Gastrocnemius medialis (tissue), 4 donors: ENCODE measurements at regions not wholly inside any gene's neighbourhood (a gene's known extent, or its start where the extent isn't known, plus 50 kb on each side); places are given as distances from the start of the nearest gene placed in this dataset.

ENCODE experiments used
- POLR2A ChIP-seq, 2 donors: fragments of 450-650 bp; IDR thresholded peaks; one replicate each; pipeline ENCODE4 v1.6.1; 2017; ENCODE audit warnings: antibody characterized with exemption in 2 of 2, mild to moderate bottlenecking in 2 of 2, moderate library complexity in 2 of 2
- TF ChIP-seq, protein P1 (sequence below), 5 experiments: fragments of 450-650 bp in 3 of 5; fragments of 200-600 bp in 2 of 5; sonication (generic) in 2 of 5; IDR thresholded peaks in 4 of 5; conservative IDR thresholded peaks in 1 of 5; 1 replicate in 4 of 5; 2 replicates in 1 of 5; pipeline ENCODE4 v1.5.1; 2016 to 2019; ENCODE audit warnings: antibody characterized with exemption in 5 of 5, mild to moderate bottlenecking in 3 of 5, moderate library complexity in 3 of 5

DNA sequence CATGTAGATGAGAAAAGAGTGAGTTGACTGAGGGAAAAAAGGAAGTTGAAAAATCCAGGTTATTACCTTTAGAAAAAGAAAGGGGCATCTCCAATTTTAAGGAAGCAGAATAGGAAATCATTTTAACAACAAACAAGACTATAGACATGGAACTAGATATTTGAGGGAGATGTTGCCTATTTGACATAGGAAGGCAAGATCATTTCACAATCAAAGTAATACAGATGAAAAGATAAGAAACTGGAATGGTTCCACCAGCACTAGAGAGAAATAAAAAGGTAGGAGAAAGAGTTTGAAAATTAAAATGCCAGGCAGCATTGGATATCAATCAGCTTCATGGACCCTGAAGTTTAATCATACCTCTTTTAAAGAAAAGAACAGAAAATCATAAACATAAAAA is 881.0 kb upstream of the MGAT4C start:
- TF ChIP-seq, protein P1, sequence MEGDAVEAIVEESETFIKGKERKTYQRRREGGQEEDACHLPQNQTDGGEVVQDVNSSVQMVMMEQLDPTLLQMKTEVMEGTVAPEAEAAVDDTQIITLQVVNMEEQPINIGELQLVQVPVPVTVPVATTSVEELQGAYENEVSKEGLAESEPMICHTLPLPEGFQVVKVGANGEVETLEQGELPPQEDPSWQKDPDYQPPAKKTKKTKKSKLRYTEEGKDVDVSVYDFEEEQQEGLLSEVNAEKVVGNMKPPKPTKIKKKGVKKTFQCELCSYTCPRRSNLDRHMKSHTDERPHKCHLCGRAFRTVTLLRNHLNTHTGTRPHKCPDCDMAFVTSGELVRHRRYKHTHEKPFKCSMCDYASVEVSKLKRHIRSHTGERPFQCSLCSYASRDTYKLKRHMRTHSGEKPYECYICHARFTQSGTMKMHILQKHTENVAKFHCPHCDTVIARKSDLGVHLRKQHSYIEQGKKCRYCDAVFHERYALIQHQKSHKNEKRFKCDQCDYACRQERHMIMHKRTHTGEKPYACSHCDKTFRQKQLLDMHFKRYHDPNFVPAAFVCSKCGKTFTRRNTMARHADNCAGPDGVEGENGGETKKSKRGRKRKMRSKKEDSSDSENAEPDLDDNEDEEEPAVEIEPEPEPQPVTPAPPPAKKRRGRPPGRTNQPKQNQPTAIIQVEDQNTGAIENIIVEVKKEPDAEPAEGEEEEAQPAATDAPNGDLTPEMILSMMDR (IDR thresholded peaks at IDR 0.05 in 4 of 5, conservative IDR thresholded peaks at IDR 0.05 in 1 of 5), result no peak
- no peak for TF ChIP-seq POLR2A (IDR thresholded peaks at IDR 0.05)
